ENCODE measurements at regions not wholly inside any gene's neighbourhood (a gene's known extent, or its start where the extent isn't known, plus 50 kb on each side); places are given as distances from the start of the nearest gene placed in this dataset.

- peak; percentile 46 for DNase-seq (ENCODE audit: low spot score)
Observed at GRCh38 chr12:4858386-4858785, 51.3 kb upstream of the KCNA1 start.

- DNase-seq (ENCODE audit: low spot score), result no peak
Observed at GRCh38 chr12:4859478-4860210, 50.1 kb upstream of the KCNA1 start.
